Ectodermal cell (in vitro differentiated cells): ENCODE measurements at regions not wholly inside any gene's neighbourhood (a gene's known extent, or its start where the extent isn't known, plus 50 kb on each side); places are given as distances from the start of the nearest gene placed in this dataset.

Source experiments
- H3K27ac ChIP-seq: 2 replicates; pipeline ENCODE4 v1.7.0; 2013; ENCODE audit warnings: mild to moderate bottlenecking, low read depth, low read length; ENCODE audit not compliant: insufficient read depth, poor library complexity, severe bottlenecking
- H3K27me3 ChIP-seq: 2 replicates; pipeline ENCODE4 v1.7.0; 2013; ENCODE audit warnings: mild to moderate bottlenecking, low read length; ENCODE audit not compliant: insufficient read depth, control insufficient read depth, poor library complexity, severe bottlenecking
- H3K36me3 ChIP-seq: one replicate; pipeline ENCODE4 v1.7.0; 2013; ENCODE audit warnings: low read length; ENCODE audit not compliant: control insufficient read depth, insufficient read depth
- H3K4me1 ChIP-seq: one replicate; pipeline ENCODE4 v1.7.0; 2013; ENCODE audit warnings: low read length; ENCODE audit not compliant: control insufficient read depth, insufficient read depth
- H3K4me3 ChIP-seq: 2 replicates; pipeline ENCODE4 v1.7.0; 2013; ENCODE audit warnings: low read depth, low read length, control low read depth; ENCODE audit not compliant: insufficient read depth
- H3K9me3 ChIP-seq: 2 replicates; pipeline ENCODE4 v1.7.0; 2013; ENCODE audit warnings: mild to moderate bottlenecking, low read length, moderate library complexity; ENCODE audit not compliant: control insufficient read depth
- WGBS, 2 experiments: methylation state at CpG; one replicate each; pipeline ENCODE4 v1.1.7; 2013; ENCODE audit warnings: missing lambda C conversion rate in 2 of 2; 5-methylcytosine and 5-hydroxymethylcytosine counted together

- no peak overlapping the region for H3K27ac ChIP-seq
- WGBS, 2 experiments = 94 to 95% methylated on average over 2 to 4 of the region's 4 CpGs
- H3K9me3 ChIP-seq = no peaks in the 10 kb centered on the region
- no peaks in the 10 kb centered on the region for H3K4me1 ChIP-seq
- no peaks in the 10 kb centered on the region for H3K27me3 ChIP-seq
- no peaks in the 10 kb centered on the region for H3K36me3 ChIP-seq
- H3K4me3 ChIP-seq = no peak overlapping the region
These were observed 1080.2 kb upstream of the AUTS2 start for GRCh38 chr7:68518060-68518459.

GRCh38 chr7:68524126-68524525 lies 1074.1 kb upstream of the AUTS2 start:
- 90 to 91% methylated on average over 3 of the region's 3 CpGs for WGBS, 2 experiments
- Histone ChIP-seq H3K27ac (no peak overlapping the region), H3K4me1 (no peaks in the 10 kb centered on the region), H3K27me3 (no peaks in the 10 kb centered on the region), H3K9me3 (no peaks in the 10 kb centered on the region), H3K36me3 (no peaks in the 10 kb centered on the region), H3K4me3 (no peak overlapping the region)

- H3K4me3 ChIP-seq = no peak overlapping the region
- WGBS, 2 experiments = 93 to 96% methylated on average over 4 of the region's 4 CpGs
These were observed 1069.1 kb upstream of the AUTS2 start for GRCh38 chr7:68529221-68529620.

GRCh38 chr7:68535266-68535665 lies 1063.0 kb upstream of the AUTS2 start:
- Histone ChIP-seq H3K9me3 (no peaks in the 10 kb centered on the region), H3K4me3 (no peak overlapping the region), H3K4me1 (no peaks in the 10 kb centered on the region), H3K36me3 (no peaks in the 10 kb centered on the region), H3K27ac (no peak overlapping the region), H3K27me3 (no peaks in the 10 kb centered on the region)
- 94 to 97% methylated on average over 22 of the region's 22 CpGs for WGBS, 2 experiments

More at GRCh38 chr7:68529221-68529620, 1069.1 kb upstream of the AUTS2 start:
- Histone ChIP-seq H3K27me3 (no peaks in the 10 kb centered on the region), H3K4me1 (peaks cover 7% of the 10 kb centered on the region), H3K27ac (no peak overlapping the region), H3K36me3 (no peaks in the 10 kb centered on the region), H3K9me3 (no peaks in the 10 kb centered on the region)

- H3K4me3 ChIP-seq = no peak overlapping the region
- no peak overlapping the region for H3K27ac ChIP-seq
- H3K9me3 ChIP-seq = no peaks in the 10 kb centered on the region
- whole genome bisulfite sequencing, 2 experiments = 84 to 89% methylated on average over 6 of the region's 6 CpGs
- no peaks in the 10 kb centered on the region for H3K27me3 ChIP-seq
- H3K36me3 ChIP-seq = no peaks in the 10 kb centered on the region
- H3K4me1 ChIP-seq = no peaks in the 10 kb centered on the region
These were observed 1061.1 kb upstream of the AUTS2 start for GRCh38 chr7:68537051-68537773.

GRCh38 chr7:68537774-68538071 lies 1060.6 kb upstream of the AUTS2 start:
- no peaks in the 10 kb centered on the region for H3K36me3 ChIP-seq
- H3K27me3 ChIP-seq = no peaks in the 10 kb centered on the region
- H3K27ac ChIP-seq = no peak overlapping the region
- H3K9me3 ChIP-seq = no peaks in the 10 kb centered on the region
- 89 to 90% methylated on average over 5 of the region's 5 CpGs for WGBS, 2 experiments
- no peaks in the 10 kb centered on the region for H3K4me1 ChIP-seq
- no peak overlapping the region for H3K4me3 ChIP-seq

- 85 to 93% methylated on average over 3 of the region's 3 CpGs for WGBS, 2 experiments
- Histone ChIP-seq H3K27ac (no peak overlapping the region), H3K4me3 (no peak overlapping the region), H3K36me3 (no peaks in the 10 kb centered on the region), H3K9me3 (no peaks in the 10 kb centered on the region), H3K4me1 (no peaks in the 10 kb centered on the region), H3K27me3 (no peaks in the 10 kb centered on the region)
These were observed 1055.4 kb upstream of the AUTS2 start for GRCh38 chr7:68542831-68543230.

- no peak overlapping the region for H3K4me3 ChIP-seq
- H3K36me3 ChIP-seq = no peaks in the 10 kb centered on the region
- WGBS, 2 experiments = 85 to 87% methylated on average over 4 of the region's 4 CpGs
- no peak overlapping the region for H3K27ac ChIP-seq
- H3K9me3 ChIP-seq = no peaks in the 10 kb centered on the region
- no peaks in the 10 kb centered on the region for H3K4me1 ChIP-seq
- no peaks in the 10 kb centered on the region for H3K27me3 ChIP-seq
These were observed 1053.4 kb upstream of the AUTS2 start for GRCh38 chr7:68544851-68545250.

GRCh38 chr7:68547181-68547580 lies 1051.1 kb upstream of the AUTS2 start:
- Histone ChIP-seq H3K4me3 (no peak overlapping the region), H3K9me3 (no peaks in the 10 kb centered on the region), H3K27me3 (no peaks in the 10 kb centered on the region), H3K4me1 (no peaks in the 10 kb centered on the region), H3K27ac (no peak overlapping the region), H3K36me3 (no peaks in the 10 kb centered on the region)
- WGBS, 2 experiments = 80% methylated on average over 6 of the region's 6 CpGs

GRCh38 chr7:68547799-68548198 lies 1050.5 kb upstream of the AUTS2 start:
- Histone ChIP-seq H3K27me3 (no peaks in the 10 kb centered on the region), H3K9me3 (no peaks in the 10 kb centered on the region), H3K4me3 (no peak overlapping the region), H3K27ac (no peak overlapping the region), H3K4me1 (no peaks in the 10 kb centered on the region), H3K36me3 (no peaks in the 10 kb centered on the region)
- 85 to 88% methylated on average over 10 of the region's 10 CpGs for WGBS, 2 experiments

- H3K9me3 ChIP-seq = no peaks in the 10 kb centered on the region
- no peak overlapping the region for H3K4me3 ChIP-seq
- WGBS, 2 experiments = 96% methylated on average over 2 of the region's 2 CpGs
- H3K36me3 ChIP-seq = no peaks in the 10 kb centered on the region
- no peaks in the 10 kb centered on the region for H3K4me1 ChIP-seq
- H3K27me3 ChIP-seq = no peaks in the 10 kb centered on the region
- H3K27ac ChIP-seq = no peak overlapping the region
These were observed 1048.2 kb upstream of the AUTS2 start for GRCh38 chr7:68550027-68550426.
